ENCODE measurements at regions not wholly inside any gene's neighbourhood (a gene's known extent, or its start where the extent isn't known, plus 50 kb on each side); places are given as distances from the start of the nearest gene placed in this dataset.

GRCh38 chrX:45769761-45770582 lies 569.3 kb upstream of the DIPK2B start:
- peak overlapping the region; percentile 84 for H3K4me3 Mint-ChIP-seq (ENCODE audit: unreplicated experiment)
- peak overlapping the region; percentile 91 for H3K27ac Mint-ChIP-seq (ENCODE audit: unreplicated experiment)
- no peaks in the 10 kb centered on the region for H3K27me3 Mint-ChIP-seq (ENCODE audit: unreplicated experiment)
- peak; percentile 90 for DNase-seq (ENCODE audit: extremely low spot score, unreplicated experiment)
- no peak for TF ChIP-seq CTCF (IDR thresholded peaks at IDR 0.05)
- H3K4me1 Mint-ChIP-seq (ENCODE audit: unreplicated experiment), result peaks cover 67% of the 10 kb centered on the region
- no peaks in the 10 kb centered on the region for H3K9me3 Mint-ChIP-seq (ENCODE audit: unreplicated experiment)
- H3K36me3 Mint-ChIP-seq (ENCODE audit: unreplicated experiment), result peaks cover 3% of the 10 kb centered on the region

- TF ChIP-seq CTCF (IDR thresholded peaks at IDR 0.05), result no peak
- Mint-ChIP-seq H3K4me3 (ENCODE audit: unreplicated experiment) (peak overlapping the region; percentile 84), H3K9me3 (ENCODE audit: unreplicated experiment) (no peaks in the 10 kb centered on the region), H3K27ac (ENCODE audit: unreplicated experiment) (peak overlapping the region; percentile 91), H3K27me3 (ENCODE audit: unreplicated experiment) (no peaks in the 10 kb centered on the region), H3K4me1 (ENCODE audit: unreplicated experiment) (peaks cover 67% of the 10 kb centered on the region), H3K36me3 (ENCODE audit: unreplicated experiment) (peaks cover 3% of the 10 kb centered on the region)
- DNase-seq (ENCODE audit: extremely low spot score, unreplicated experiment), result no peak
Measured at GRCh38 chrX:45768666-45769236, 568.1 kb upstream of the DIPK2B start.

GRCh38 chrX:45766981-45767501 lies 566.4 kb upstream of the DIPK2B start:
- H3K27ac Mint-ChIP-seq (ENCODE audit: unreplicated experiment), result peak overlapping the region; percentile 94
- TF ChIP-seq CTCF (IDR thresholded peaks at IDR 0.05), result peak; percentile 9
- peaks cover 5% of the 10 kb centered on the region for H3K36me3 Mint-ChIP-seq (ENCODE audit: unreplicated experiment)
- DNase-seq (ENCODE audit: extremely low spot score, unreplicated experiment), result no peak
- no peaks in the 10 kb centered on the region for H3K9me3 Mint-ChIP-seq (ENCODE audit: unreplicated experiment)
- peak overlapping the region; percentile 84 for H3K4me3 Mint-ChIP-seq (ENCODE audit: unreplicated experiment)
- no peaks in the 10 kb centered on the region for H3K27me3 Mint-ChIP-seq (ENCODE audit: unreplicated experiment)
- peaks cover 62% of the 10 kb centered on the region for H3K4me1 Mint-ChIP-seq (ENCODE audit: unreplicated experiment)

DNA sequence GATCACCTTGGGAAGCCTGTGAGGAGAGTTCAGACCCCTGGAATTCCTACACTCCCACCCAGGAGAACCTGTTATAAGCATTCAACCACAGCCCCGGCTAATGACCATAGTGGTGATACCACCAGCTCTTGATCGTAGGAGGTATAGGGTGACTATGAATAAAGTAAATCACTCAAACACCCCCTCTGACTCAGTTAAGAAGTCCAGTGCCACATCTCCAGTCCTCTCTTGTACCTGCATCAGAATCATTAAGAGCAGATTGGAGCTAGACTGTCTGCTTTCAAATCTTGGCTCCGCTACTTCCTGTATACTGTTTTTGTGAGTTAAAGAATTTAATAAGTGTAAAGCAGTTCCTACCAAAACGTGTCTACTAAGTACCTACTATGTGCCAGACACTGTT lies 565.1 kb upstream of the DIPK2B start:
- Mint-ChIP-seq H3K27me3 (ENCODE audit: unreplicated experiment) (no peaks in the 10 kb centered on the region), H3K27ac (ENCODE audit: unreplicated experiment) (peak overlapping the region; percentile 77), H3K4me3 (ENCODE audit: unreplicated experiment) (peak overlapping the region; percentile 23), H3K4me1 (ENCODE audit: unreplicated experiment) (peaks cover 60% of the 10 kb centered on the region), H3K36me3 (ENCODE audit: unreplicated experiment) (peaks cover 8% of the 10 kb centered on the region), H3K9me3 (ENCODE audit: unreplicated experiment) (no peaks in the 10 kb centered on the region)
- no peak for TF ChIP-seq CTCF (IDR thresholded peaks at IDR 0.05)
- DNase-seq (ENCODE audit: extremely low spot score, unreplicated experiment), result no peak

DNA sequence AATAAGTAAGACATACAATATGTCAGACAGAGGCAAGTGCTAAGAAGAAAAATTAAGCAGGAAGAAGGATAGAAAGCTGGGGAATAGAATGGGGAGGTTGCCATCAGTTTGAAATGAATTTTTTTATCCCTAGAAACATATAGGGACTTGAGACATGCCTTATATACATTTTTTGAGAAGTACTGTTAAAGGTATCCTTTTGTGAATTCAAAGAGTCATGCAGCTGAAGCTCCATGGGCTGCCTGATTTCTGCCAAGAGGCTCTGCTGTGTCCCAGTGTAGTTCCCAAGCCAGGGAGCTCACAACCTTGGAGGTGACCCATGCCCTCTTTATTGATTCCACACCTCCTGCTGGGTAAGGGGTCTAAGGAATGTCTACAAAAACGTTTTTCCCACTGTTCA lies 564.6 kb upstream of the DIPK2B start:
- peaks cover 8% of the 10 kb centered on the region for H3K36me3 Mint-ChIP-seq (ENCODE audit: unreplicated experiment)
- no peaks in the 10 kb centered on the region for H3K27me3 Mint-ChIP-seq (ENCODE audit: unreplicated experiment)
- DNase-seq (ENCODE audit: extremely low spot score, unreplicated experiment), result no peak
- peak overlapping the region; percentile 23 for H3K4me3 Mint-ChIP-seq (ENCODE audit: unreplicated experiment)
- no peaks in the 10 kb centered on the region for H3K9me3 Mint-ChIP-seq (ENCODE audit: unreplicated experiment)
- TF ChIP-seq CTCF (IDR thresholded peaks at IDR 0.05), result no peak
- peaks cover 61% of the 10 kb centered on the region for H3K4me1 Mint-ChIP-seq (ENCODE audit: unreplicated experiment)
- H3K27ac Mint-ChIP-seq (ENCODE audit: unreplicated experiment), result peak overlapping the region; percentile 77
